CD4-positive, alpha-beta T cell (primary cell): ENCODE measurements at regions not wholly inside any gene's neighbourhood (a gene's known extent, or its start where the extent isn't known, plus 50 kb on each side); places are given as distances from the start of the nearest gene placed in this dataset.

ENCODE experiments used
- ATAC-seq: fragments of 200-7000 bp; cut with Tn5 transposase; one replicate; pipeline ENCODE4 v1.10.0; 2022; ENCODE audit warnings: mild to moderate bottlenecking; ENCODE audit not compliant: poor library complexity
- CTCF ChIA-PET: fragments of 350-600 bp; sonication (Branson Sonifier 250); formaldehyde crosslinking; loops from one replicate; lab custom pipeline; 2021; ENCODE audit warnings: antibody characterized with exemption, inconsistent platforms; lab: Charles Lee
- POLR2A ChIA-PET: fragments of 350-600 bp; sonication (Branson Sonifier 250); formaldehyde crosslinking; loops from one replicate; lab custom pipeline; 2021; ENCODE audit warnings: antibody characterized with exemption, inconsistent platforms; lab: Charles Lee
- DNase-seq, 14 experiments: peaks; one replicate each; pipeline ENCODE4 v3.0.0-alpha.2; 2013 to 2020; ENCODE audit warnings: mixed read lengths in 2 of 14
- H3K27ac ChIP-seq, 2 donors: one replicate each; pipeline versions ENCODE4 v1.5.1 to v1.7.0; 2013; ENCODE audit warnings: low read length in 2 of 2, low read depth in 1 of 2, mild to moderate bottlenecking in 1 of 2
- H3K27me3 ChIP-seq, 2 experiments: 1 replicate in 1 of 2; 2 replicates in 1 of 2; pipeline versions ENCODE4 v1.6.1 to v1.7.0; 2013; ENCODE audit warnings: low read length in 2 of 2, control low read depth in 1 of 2, mild to moderate bottlenecking in 1 of 2, moderate library complexity in 1 of 2; ENCODE audit not compliant: insufficient read depth in 2 of 2, control insufficient read depth in 1 of 2
- H3K36me3 ChIP-seq: one replicate; pipeline ENCODE4 v1.6.1; 2013; ENCODE audit warnings: low read length, control low read depth; ENCODE audit not compliant: insufficient read depth
- H3K4me1 ChIP-seq: one replicate; pipeline ENCODE4 v1.6.1; 2013; ENCODE audit warnings: low read length, control low read depth; ENCODE audit not compliant: insufficient read depth
- H3K4me3 ChIP-seq: one replicate; pipeline ENCODE4 v1.5.1; 2013; ENCODE audit warnings: mild to moderate bottlenecking, low read length, moderate library complexity
- H3K9me3 ChIP-seq, 2 experiments: 1 replicate in 1 of 2; 2 replicates in 1 of 2; pipeline versions ENCODE4 v1.6.1 to v1.7.0; 2013; ENCODE audit warnings: low read length in 2 of 2, mild to moderate bottlenecking in 2 of 2, control low read depth in 1 of 2, moderate library complexity in 1 of 2; ENCODE audit not compliant: control insufficient read depth in 1 of 2, insufficient read depth in 1 of 2
- H3K27ac Mint-ChIP-seq: one replicate; pipeline ENCODE4 v1.8.0; 2020; ENCODE audit warnings: mixed read lengths
- H3K27me3 Mint-ChIP-seq: one replicate; pipeline ENCODE4 v1.8.0; 2021; ENCODE audit warnings: mixed read lengths
- H3K36me3 Mint-ChIP-seq: one replicate; pipeline ENCODE4 v1.8.0; 2021; ENCODE audit warnings: low read depth, mixed read lengths
- H3K4me1 Mint-ChIP-seq: one replicate; pipeline ENCODE4 v1.8.0; 2021; ENCODE audit warnings: low read depth, mixed read lengths
- H3K4me3 Mint-ChIP-seq: one replicate; pipeline ENCODE4 v1.8.0; 2020; ENCODE audit warnings: mild to moderate bottlenecking, mixed read lengths
- H3K9me3 Mint-ChIP-seq: one replicate; pipeline ENCODE4 v1.8.0; 2020; ENCODE audit warnings: mixed read lengths
- intact Hi-C, 2 experiments: fragments of 100-400 bp; cut with DNase I in 1 of 2; cut with micrococcal nuclease in 1 of 2; formaldehyde crosslinking; loops; one replicate each; pipeline versions ENCODE4 v1.15.1 to v1.9.0; 2023 to 2025; cut with DNase I, micrococcal nuclease
- TF ChIP-seq, protein P1 (sequence below): fragments of 200-600 bp; IDR thresholded peaks from one replicate; pipeline ENCODE4 v1.8.0; 2022; ENCODE audit warnings: antibody characterized with exemption, mild to moderate bottlenecking

DNA sequence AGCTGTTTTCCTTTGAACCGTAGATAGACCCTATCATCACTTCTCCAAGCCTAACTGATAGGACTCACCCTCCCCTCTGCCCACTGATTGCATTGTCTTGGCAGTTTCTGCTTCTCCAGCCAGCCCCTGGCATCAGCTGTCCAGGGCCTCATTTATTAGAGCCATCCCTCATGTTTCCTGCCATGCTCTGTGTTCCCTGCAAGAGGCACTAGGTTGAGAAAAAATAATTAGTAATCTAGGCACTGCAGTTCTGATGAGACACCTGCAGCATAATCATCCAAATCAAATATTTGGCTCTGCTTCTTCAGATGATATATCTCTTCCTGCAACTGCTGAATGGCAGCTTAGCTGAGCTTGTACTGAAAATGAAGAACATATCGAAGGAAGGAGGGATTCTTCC lies 303.0 kb upstream of the TLE4 start:
- no peak overlapping the region for H3K4me3 ChIP-seq
- ChIA-PET CTCF (no interaction called here), POLR2A (no interaction called here)
- intact Hi-C loops, result no loop called here
- Mint-ChIP-seq H3K9me3 (no peaks in the 10 kb centered on the region), H3K27ac (no peak overlapping the region), H3K36me3 (no peaks in the 10 kb centered on the region), H3K4me1 (no peaks in the 10 kb centered on the region), H3K27me3 (peaks cover 14% of the 10 kb centered on the region), H3K4me3 (no peak overlapping the region)
- no peak for ATAC-seq
- no peak for DNase-seq
- H3K4me1 ChIP-seq, result no peaks in the 10 kb centered on the region
- H3K27me3 ChIP-seq, result peaks cover 8 to 12% of the 10 kb centered on the region in 2 experiments
- H3K36me3 ChIP-seq, result no peaks in the 10 kb centered on the region
- TF ChIP-seq, protein P1, sequence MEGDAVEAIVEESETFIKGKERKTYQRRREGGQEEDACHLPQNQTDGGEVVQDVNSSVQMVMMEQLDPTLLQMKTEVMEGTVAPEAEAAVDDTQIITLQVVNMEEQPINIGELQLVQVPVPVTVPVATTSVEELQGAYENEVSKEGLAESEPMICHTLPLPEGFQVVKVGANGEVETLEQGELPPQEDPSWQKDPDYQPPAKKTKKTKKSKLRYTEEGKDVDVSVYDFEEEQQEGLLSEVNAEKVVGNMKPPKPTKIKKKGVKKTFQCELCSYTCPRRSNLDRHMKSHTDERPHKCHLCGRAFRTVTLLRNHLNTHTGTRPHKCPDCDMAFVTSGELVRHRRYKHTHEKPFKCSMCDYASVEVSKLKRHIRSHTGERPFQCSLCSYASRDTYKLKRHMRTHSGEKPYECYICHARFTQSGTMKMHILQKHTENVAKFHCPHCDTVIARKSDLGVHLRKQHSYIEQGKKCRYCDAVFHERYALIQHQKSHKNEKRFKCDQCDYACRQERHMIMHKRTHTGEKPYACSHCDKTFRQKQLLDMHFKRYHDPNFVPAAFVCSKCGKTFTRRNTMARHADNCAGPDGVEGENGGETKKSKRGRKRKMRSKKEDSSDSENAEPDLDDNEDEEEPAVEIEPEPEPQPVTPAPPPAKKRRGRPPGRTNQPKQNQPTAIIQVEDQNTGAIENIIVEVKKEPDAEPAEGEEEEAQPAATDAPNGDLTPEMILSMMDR, result no peak
- H3K9me3 ChIP-seq, result no peaks in the 10 kb centered on the region
- no peak overlapping the region for H3K27ac ChIP-seq

DNA sequence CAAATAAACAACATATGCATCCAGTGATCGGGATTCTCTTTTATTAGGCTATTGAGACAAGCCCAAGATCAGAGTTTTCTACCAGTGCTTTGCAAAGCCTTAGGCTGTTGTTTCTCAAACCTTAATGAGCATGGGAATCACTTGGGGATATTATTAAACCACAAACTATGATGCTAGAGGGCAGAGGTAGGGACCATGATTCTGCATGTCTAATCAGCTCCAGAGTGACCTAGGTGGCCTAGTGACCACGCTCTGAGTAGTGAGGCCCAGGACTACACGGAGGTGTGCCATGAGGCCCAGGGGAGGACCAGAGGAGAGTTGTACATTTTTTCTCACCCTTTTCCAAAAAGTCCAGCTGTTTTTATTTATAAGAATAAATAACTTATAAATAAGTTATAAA lies 298.5 kb upstream of the TLE4 start:
- Mint-ChIP-seq H3K27ac (no peak overlapping the region), H3K4me3 (no peak overlapping the region), H3K36me3 (no peaks in the 10 kb centered on the region), H3K27me3 (no peaks in the 10 kb centered on the region), H3K9me3 (no peaks in the 10 kb centered on the region), H3K4me1 (no peaks in the 10 kb centered on the region)
- POLR2A ChIA-PET, result no interaction called here
- Histone ChIP-seq H3K27me3 (no peaks in the 10 kb centered on the region), H3K9me3 (peaks cover 0 to 13% of the 10 kb centered on the region in 2 experiments), H3K36me3 (no peaks in the 10 kb centered on the region), H3K4me1 (no peaks in the 10 kb centered on the region), H3K27ac (no peak overlapping the region), H3K4me3 (no peak overlapping the region)
- TF ChIP-seq, protein P1, result no peak
- intact Hi-C loops, result no loop called here
- no peak for ATAC-seq
- CTCF ChIA-PET, result no interaction called here
- no peak for DNase-seq

DNA sequence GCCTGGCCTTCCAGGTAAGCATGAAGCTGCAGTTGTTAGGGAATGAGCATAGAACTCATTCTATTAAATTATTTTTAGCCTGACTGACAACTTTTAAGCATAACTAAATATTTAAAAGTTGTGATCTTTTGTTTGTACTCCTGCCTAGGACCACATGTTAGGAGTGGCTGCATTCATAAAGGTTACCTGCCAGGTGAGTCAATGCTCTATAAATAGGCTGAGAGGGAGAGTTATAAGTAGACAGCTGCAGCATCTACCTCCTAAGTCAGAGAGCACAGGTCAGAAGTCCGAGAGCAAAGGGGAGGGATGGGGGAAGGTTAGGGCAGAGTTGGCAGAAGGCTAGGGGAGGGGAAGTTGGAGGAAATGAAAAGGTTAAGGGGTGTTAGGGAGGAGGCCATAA lies 292.4 kb upstream of the TLE4 start:
- no peak overlapping the region for H3K4me3 ChIP-seq
- CTCF ChIA-PET, result no interaction called here
- H3K4me1 Mint-ChIP-seq, result no peaks in the 10 kb centered on the region
- no peaks in the 10 kb centered on the region for H3K27me3 ChIP-seq
- ATAC-seq (no peak), DNase-seq (no peak)
- POLR2A ChIA-PET, result no interaction called here
- no peak overlapping the region for H3K4me3 Mint-ChIP-seq
- H3K4me1 ChIP-seq, result no peaks in the 10 kb centered on the region
- H3K27me3 Mint-ChIP-seq, result no peaks in the 10 kb centered on the region
- H3K27ac ChIP-seq, result no peak overlapping the region
- H3K9me3 Mint-ChIP-seq, result no peaks in the 10 kb centered on the region
- intact Hi-C loops, result no loop called here
- H3K27ac Mint-ChIP-seq, result no peak overlapping the region
- H3K36me3 ChIP-seq, result no peaks in the 10 kb centered on the region
- peaks cover 0 to 13% of the 10 kb centered on the region in 2 experiments for H3K9me3 ChIP-seq
- TF ChIP-seq, protein P1, result no peak
- H3K36me3 Mint-ChIP-seq, result no peaks in the 10 kb centered on the region
